ENCODE measurements at regions not wholly inside any gene's neighbourhood (a gene's known extent, or its start where the extent isn't known, plus 50 kb on each side); places are given as distances from the start of the nearest gene placed in this dataset.
"Not testable (repeated sequence)": the region's sequence is repeated elsewhere in the genome, so short reads cannot be mapped to it uniquely, and the experiment has no call there.

GRCh38 chr1:148264374-148265276 lies 112.5 kb upstream of the NBPF11 start:
- DNase-seq (ENCODE audit: low spot score), result peak; percentile 67

DNA sequence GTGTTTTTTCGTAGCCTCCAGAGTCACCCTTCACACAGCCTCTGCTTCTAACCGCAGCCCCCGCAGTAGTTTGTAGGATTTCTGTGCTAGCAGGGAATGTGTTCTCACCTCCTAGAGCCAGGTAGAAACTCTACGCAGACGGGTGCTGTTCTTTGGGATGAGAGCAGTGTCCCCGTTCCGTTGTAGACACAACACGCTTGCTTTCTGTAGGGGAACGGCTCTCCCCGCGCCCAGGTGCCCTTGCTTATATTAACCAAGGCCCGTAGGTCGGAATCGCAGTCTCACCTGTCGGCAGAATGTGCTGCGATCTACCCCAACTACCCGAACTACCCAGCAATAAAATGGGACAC lies 111.8 kb upstream of the NBPF11 start:
- no peak for DNase-seq (ENCODE audit: low spot score)

DNA sequence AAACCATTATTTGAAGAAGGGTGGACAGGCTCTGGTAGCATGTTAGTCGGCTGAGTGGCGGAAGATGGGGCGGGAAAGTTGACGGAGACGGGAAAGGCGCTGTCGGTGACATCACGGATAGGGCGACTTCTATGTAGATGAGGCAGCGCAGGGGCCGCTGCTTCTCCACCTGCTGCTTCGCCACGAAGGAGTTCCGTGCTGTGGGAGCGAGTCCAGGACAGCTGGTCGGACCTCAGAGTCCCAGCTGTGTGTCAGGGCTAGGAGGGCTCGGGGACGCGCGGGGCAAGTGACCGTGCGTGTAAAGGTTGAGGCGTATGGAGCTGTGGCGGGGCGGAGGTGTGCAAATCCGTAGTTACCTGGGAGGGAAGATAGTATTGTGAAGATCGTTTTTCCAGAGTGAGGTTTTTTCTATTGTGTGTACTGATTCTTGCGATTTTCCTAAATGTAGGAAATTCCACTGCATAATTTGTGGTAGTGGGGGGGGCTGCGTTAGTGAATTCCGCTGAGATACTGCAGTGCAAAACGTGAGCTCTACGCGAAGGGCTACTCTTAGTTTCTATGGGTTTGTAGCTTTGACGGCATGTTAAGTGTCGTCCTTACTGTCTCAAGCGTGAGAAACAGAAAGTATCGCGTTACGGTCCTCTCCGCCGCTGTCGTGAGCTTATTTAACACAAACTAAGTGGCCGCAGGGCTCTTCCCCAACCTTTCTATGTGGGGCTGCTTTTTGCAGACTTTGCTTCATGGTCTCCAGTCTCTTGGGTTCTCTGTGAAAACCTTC lies 111.2 kb upstream of the NBPF11 start:
- DNase-seq (ENCODE audit: low spot score), result peak; percentile 94

DNA sequence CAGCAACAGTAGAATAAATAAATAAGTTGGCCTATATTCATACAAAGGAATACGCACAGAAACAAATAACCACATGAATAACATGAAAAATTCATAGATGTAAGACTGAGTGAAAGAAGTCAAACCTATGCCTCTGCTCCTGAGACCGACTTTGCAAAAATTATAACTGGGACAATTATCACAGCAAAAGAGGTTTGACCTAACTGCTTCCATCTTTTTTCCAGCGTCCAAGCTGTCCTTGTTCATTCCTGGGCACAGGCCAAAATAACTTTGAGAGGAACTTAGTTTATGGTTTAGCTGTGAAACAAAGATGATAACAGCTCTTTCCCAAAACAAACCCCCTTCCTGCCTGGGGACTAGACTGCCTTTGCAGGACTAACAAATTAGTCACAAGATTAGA lies 109.6 kb upstream of the NBPF11 start:
- DNase-seq (ENCODE audit: low spot score), result not testable (repeated sequence)

DNA sequence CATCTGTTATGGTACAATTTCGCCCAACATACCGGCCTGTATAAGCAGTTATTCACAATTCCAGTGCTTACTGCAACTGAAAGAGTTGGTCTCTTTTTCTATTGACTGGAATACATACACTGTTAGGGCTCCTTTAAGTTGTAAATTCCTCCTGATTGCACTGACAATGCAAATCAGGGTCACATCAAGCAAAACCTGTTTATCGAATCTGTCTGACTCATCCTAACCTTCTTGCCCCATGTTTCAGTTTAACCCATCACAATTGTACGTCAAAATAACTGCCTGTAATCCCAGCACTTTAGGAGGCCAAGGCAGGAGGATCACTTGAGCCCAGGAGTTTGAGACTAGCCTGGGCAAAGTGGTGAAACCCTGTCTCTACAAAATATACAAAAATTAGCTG lies 105.8 kb upstream of the NBPF11 start:
- not testable (repeated sequence) for DNase-seq (ENCODE audit: low spot score)

DNA sequence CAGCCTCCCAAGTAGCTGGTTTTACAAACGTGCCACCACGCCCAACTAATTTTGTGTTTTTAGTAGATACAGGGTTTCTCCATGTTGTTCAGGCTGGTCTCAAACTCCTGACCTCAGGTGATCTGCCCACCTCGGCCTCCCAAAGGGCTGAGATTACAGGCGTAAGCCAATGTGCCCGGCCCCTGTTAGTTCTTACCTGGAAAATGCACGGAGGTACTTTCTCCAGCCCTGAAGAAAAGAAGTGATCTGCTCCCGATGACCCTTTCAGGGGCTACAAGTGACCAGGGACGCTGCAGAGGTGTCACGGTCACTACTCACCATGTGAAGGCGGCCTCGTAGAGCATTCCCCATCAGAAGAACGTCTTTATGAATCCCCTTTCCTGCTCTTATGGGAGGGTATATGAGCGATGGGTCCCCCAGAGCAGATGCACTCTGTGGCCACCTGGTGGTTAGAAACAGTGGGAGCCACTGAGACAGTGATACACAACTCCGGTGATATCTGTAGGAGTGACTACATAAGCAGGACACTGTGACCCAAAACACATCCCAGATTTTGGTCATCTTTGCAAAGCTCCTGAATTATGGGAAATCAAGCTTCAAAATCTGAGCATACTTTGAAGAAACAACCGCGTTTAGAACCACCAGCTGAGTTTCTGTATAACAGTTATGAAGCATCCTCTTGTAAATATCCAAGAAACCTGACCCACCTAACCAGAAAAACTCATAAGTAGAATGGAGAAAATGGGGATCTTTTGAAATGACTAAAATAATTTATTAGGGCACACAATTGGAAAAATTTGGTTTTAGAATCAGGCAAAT lies 102.7 kb upstream of the NBPF11 start:
- peak; percentile 55 for DNase-seq (ENCODE audit: low spot score)

GRCh38 chr1:148253808-148254207 lies 101.7 kb upstream of the NBPF11 start:
- DNase-seq (ENCODE audit: low spot score), result not testable (repeated sequence)

DNA sequence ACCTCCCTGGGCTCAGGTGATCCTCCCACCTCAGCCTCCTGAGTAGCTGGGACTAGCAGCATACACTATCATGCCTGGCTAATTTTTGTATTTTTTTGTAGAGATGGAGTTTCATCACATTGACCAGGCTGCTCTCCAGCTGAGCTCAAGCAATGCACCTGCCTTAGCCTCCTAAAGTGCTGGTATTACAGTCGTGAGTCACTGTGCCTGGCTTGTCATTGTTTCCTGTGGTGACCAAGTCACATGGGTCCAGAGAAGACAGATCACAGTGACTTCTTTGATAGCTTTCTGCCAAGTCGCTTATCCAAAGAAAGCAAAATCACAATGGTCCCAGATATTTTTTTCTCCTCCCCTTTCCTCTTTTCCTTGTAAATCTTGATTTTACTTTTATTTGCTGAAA lies 96.7 kb upstream of the NBPF11 start:
- DNase-seq (ENCODE audit: low spot score), result not testable (repeated sequence)

DNA sequence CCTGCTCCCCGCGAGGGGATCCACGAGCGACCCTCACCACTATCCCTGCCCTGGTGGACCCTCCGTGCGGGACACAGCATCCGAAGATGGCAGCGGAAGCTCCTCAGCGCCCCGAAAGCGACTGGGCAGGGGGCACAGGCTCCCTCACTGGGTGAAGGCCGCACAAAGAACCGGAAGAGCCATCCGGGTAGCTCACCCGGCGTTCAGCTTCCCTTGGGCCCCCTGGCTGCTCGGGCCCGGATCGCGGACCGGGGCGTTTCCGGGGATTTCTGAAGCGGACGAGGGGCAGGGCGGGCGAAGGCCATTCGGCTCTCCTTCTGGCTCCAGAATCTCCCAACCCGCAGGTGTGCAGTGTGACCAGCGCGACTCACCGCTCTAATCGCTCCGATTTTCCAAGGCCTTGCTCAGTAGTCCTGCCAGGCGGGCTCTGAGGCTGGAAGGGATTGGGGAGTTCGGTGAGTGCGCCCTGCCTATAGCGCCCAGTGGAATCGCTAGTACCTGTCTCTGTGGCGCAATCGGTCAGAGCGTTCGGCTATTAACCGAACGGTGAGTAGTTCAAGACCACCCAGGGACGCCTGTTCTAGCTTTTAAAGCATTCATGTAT lies 94.3 kb upstream of the NBPF11 start:
- DNase-seq (ENCODE audit: low spot score), result not testable (repeated sequence)

- DNase-seq (ENCODE audit: low spot score), result not testable (repeated sequence)
These were observed 93.8 kb upstream of the NBPF11 start for GRCh38 chr1:148245843-148246242.

- not testable (repeated sequence) for DNase-seq (ENCODE audit: low spot score)
These were observed 93.4 kb upstream of the NBPF11 start for GRCh38 chr1:148245443-148245842.

GRCh38 chr1:148233250-148233649 lies 81.2 kb upstream of the NBPF11 start:
- DNase-seq (ENCODE audit: low spot score), result not testable (repeated sequence)

- DNase-seq (ENCODE audit: low spot score), result not testable (repeated sequence)
These were observed 76.8 kb upstream of the NBPF11 start for GRCh38 chr1:148228846-148229245.

DNA sequence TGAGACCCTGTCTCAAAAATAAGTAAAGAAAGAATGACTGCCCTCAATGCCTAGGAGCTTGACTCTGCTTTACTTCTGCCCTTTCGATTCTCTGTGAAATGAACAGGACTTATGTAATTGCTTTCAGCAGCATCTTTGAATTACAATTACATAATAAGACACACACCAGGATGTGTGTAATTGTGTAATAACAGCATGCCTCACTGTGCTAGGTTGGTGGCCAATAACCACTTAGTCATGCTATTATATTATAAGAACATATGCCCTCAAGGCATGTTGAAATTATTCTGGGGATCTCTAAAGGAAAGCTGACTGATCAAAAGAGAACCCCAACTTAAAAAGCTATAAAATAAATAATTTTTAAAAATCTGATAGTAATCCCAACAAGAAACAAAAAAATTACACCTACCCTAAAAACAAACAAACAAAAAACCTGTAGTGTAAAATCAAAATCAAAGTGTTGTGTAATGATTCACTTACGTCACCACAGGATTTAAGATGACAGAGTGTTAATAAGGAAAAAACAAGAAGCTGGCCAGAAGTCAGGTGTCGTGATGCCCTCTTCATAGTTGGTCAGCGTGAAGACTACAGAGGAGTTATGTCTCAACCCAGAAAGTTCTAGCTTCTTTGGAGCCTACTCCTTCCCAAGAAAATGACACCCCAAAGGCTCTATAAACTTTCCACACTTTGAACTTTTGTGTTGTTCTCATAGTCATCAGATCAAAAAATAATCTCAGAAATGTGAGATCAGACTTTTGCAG lies 70.5 kb upstream of the NBPF11 start:
- not testable (repeated sequence) for DNase-seq (ENCODE audit: low spot score)

DNA sequence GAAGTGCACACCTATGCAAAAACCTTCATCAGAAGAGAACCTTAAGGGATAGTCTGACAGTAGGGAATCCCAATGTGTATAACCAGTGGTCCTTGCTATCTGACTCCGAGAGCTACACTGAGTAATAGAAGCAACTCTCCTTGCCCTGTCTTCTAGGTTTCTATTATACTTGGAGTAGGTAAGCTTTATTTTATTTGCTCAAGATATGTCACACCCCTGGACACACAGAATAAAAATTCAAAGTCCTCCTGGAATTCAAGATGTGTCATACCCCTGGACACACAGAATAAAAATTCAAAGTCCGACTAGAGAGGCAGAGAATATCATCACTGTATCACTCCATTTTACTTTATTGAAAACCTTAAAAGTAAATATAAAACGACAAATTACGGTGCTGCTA lies 69.5 kb upstream of the NBPF11 start:
- DNase-seq (ENCODE audit: low spot score), result not testable (repeated sequence)

GRCh38 chr1:148219229-148219628 lies 67.1 kb upstream of the NBPF11 start:
- not testable (repeated sequence) for DNase-seq (ENCODE audit: low spot score)

DNA sequence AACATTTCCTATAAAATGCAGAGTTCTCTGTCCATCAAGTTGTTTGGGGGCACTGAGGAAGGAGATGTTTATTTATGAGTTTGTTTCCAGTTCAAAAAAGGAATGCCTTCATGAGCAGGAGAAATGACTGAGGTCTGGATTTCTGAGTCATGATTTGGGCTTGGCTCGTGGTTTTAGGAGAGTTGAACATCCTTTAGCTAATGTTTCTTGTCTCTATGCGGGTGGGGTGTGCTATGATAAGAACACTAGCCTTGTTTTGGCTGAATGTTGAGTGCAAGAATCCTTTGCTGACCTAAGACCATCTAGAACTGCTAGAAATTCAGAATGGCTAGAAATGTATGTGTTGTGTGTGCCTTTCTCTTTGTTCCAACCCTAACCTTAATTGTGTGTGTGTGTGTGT lies 59.1 kb upstream of the NBPF11 start:
- DNase-seq (ENCODE audit: low spot score), result not testable (repeated sequence)

- DNase-seq (ENCODE audit: low spot score), result not testable (repeated sequence)
These were observed 58.5 kb upstream of the NBPF11 start for GRCh38 chr1:148210624-148211023.

DNA sequence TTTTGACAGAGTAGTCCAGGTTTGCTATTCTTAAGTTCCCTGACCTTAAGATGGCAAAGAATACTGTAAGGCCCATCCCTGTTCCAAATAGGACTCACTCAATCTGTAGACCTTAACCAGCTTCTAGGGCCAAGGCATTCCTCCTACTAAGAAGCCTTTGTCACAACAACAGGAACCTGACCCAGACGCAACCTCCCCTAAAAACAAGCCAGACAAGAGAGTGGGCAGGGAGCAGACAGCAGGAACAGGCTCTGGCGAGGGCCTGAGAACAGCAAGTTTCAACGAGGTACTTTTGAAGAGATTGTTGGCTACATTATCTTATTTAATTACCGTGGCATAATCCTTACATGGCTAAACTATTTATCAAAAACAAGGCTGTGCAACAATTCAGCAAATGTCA lies 58.1 kb upstream of the NBPF11 start:
- DNase-seq (ENCODE audit: low spot score), result not testable (repeated sequence)

- DNase-seq (ENCODE audit: low spot score), result not testable (repeated sequence)
These were observed 49.9 kb upstream of the NBPF11 start for GRCh38 chr1:148202013-148202412.

Measured in HT-29 (cell line).